OCI-LY1 (cell line): ENCODE measurements at regions not wholly inside any gene's neighbourhood (a gene's known extent, or its start where the extent isn't known, plus 50 kb on each side); places are given as distances from the start of the nearest gene placed in this dataset.

Source experiments
- H2AFZ ChIP-seq: fragments of 200-600 bp; sonication (generic), shearing (Covaris generic); 2 replicates; pipeline ENCODE4 v1.6.0; 2014; ENCODE audit warnings: antibody characterized with exemption, mild to moderate bottlenecking, low read length
- H3F3A ChIP-seq: fragments of 200-600 bp; sonication (generic), shearing (Covaris generic); 2 replicates; pipeline ENCODE4 v1.6.0; 2014; ENCODE audit warnings: mild to moderate bottlenecking, antibody characterized with exemption, low read length, moderate library complexity; ENCODE audit not compliant: insufficient read depth
- H3K27ac ChIP-seq: fragments of 200-600 bp; sonication (generic); 2 replicates; pipeline ENCODE4 v1.5.1; 2014; ENCODE audit warnings: low read length, mixed run types, mild to moderate bottlenecking, low read depth; ENCODE audit not compliant: poor library complexity, severe bottlenecking
- H3K27me3 ChIP-seq: fragments of 200-600 bp; sonication (generic); 2 replicates; pipeline ENCODE4 v1.6.0; 2014; ENCODE audit warnings: antibody characterized with exemption, mild to moderate bottlenecking, low read length, moderate library complexity; ENCODE audit not compliant: insufficient read depth
- H3K36me3 ChIP-seq: fragments of 200-600 bp; sonication (generic); 2 replicates; pipeline ENCODE4 v1.6.1; 2014; ENCODE audit warnings: mild to moderate bottlenecking, antibody characterized with exemption, low read length, moderate library complexity, mixed read lengths; ENCODE audit not compliant: insufficient read depth
- H3K4me1 ChIP-seq: fragments of 200-600 bp; sonication (generic); 2 replicates; pipeline ENCODE4 v1.5.1; 2014; ENCODE audit warnings: mild to moderate bottlenecking, low read length, moderate library complexity; ENCODE audit not compliant: insufficient read depth, severe bottlenecking
- H3K4me2 ChIP-seq: fragments of 200-600 bp; sonication (generic), shearing (Covaris generic); 2 replicates; pipeline ENCODE4 v1.6.1; 2014; ENCODE audit warnings: low read length
- H3K4me3 ChIP-seq: fragments of 200-600 bp; sonication (generic); 2 replicates; pipeline ENCODE4 v1.5.1; 2014; ENCODE audit warnings: low read length, low read depth, mild to moderate bottlenecking, mixed read lengths; ENCODE audit not compliant: poor library complexity, severe bottlenecking
- H3K79me2 ChIP-seq: fragments of 200-600 bp; shearing (Covaris generic); 2 replicates; pipeline ENCODE4 v1.6.1; 2016; ENCODE audit warnings: mixed run types, low read length, mixed read lengths; ENCODE audit not compliant: insufficient read depth
- H3K9ac ChIP-seq: fragments of 200-600 bp; sonication (generic), shearing (Covaris generic); 2 replicates; pipeline ENCODE4 v1.6.1; 2014; ENCODE audit warnings: mild to moderate bottlenecking, low read length, mixed read lengths
- H3K9me2 ChIP-seq: fragments of 200-600 bp; sonication (generic), shearing (Covaris generic); 2 replicates; pipeline ENCODE4 v1.6.1; 2014; ENCODE audit warnings: low read depth, mild to moderate bottlenecking, low read length, mixed read lengths
- H3K9me3 ChIP-seq: fragments of 200-600 bp; shearing (Covaris generic); 2 replicates; pipeline ENCODE4 v1.6.1; 2014; ENCODE audit warnings: low read length, mixed read lengths
- H4K20me1 ChIP-seq: fragments of 200-600 bp; sonication (generic), shearing (Covaris generic); 2 replicates; pipeline ENCODE4 v1.6.0; 2016; ENCODE audit warnings: mild to moderate bottlenecking, low read length; ENCODE audit not compliant: insufficient read depth
- EZH2 ChIP-seq: fragments of 200-600 bp; sonication (generic), shearing (Covaris generic); IDR thresholded peaks from 2 replicates; pipeline ENCODE4 v1.8.0; 2017; ENCODE audit warnings: borderline replicate concordance, mixed run types, mild to moderate bottlenecking, antibody characterized with exemption, low read length, moderate library complexity, mixed read lengths
- TF ChIP-seq, protein P1 (sequence below): fragments of 200-600 bp; sonication (generic), shearing (Covaris generic); IDR thresholded peaks from 2 replicates; pipeline ENCODE4 v1.5.1; 2017; ENCODE audit warnings: mild to moderate bottlenecking, antibody characterized with exemption, low read length, moderate library complexity, mixed read lengths

DNA sequence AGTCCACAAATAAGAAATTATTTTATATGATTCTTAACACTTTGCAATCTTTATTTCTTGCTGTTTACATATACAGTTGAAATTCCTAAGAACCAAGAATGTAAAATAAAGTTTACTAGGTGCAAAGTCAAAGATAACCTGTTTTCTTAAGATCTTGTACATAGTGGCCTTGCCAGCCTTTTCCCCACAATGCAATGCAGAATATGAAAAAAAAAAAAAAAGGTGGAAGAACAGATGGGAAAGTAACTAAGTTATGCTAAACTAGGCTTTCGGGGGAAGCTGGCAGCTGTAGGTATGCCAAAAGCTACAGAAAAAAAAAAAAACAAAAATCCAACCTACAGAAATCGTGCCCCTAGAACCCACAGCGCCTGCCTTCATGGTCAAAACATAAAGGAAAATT lies 1588.4 kb downstream of the STIM2 start:
- Histone ChIP-seq H3K9ac (no peak overlapping the region), H3K4me2 (no peak overlapping the region), H2AFZ (no peak overlapping the region), H3K4me3 (no peak overlapping the region), H3K4me1 (no peaks in the 10 kb centered on the region), H3K27ac (no peak overlapping the region), H3K79me2 (no peaks in the 10 kb centered on the region), H3F3A (no peaks in the 10 kb centered on the region), H3K9me3 (no peaks in the 10 kb centered on the region), H3K9me2 (no peaks in the 10 kb centered on the region), H4K20me1 (no peaks in the 10 kb centered on the region), H3K36me3 (no peaks in the 10 kb centered on the region), H3K27me3 (no peaks in the 10 kb centered on the region)
- TF ChIP-seq, protein P1, sequence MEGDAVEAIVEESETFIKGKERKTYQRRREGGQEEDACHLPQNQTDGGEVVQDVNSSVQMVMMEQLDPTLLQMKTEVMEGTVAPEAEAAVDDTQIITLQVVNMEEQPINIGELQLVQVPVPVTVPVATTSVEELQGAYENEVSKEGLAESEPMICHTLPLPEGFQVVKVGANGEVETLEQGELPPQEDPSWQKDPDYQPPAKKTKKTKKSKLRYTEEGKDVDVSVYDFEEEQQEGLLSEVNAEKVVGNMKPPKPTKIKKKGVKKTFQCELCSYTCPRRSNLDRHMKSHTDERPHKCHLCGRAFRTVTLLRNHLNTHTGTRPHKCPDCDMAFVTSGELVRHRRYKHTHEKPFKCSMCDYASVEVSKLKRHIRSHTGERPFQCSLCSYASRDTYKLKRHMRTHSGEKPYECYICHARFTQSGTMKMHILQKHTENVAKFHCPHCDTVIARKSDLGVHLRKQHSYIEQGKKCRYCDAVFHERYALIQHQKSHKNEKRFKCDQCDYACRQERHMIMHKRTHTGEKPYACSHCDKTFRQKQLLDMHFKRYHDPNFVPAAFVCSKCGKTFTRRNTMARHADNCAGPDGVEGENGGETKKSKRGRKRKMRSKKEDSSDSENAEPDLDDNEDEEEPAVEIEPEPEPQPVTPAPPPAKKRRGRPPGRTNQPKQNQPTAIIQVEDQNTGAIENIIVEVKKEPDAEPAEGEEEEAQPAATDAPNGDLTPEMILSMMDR = no peak
- TF ChIP-seq EZH2 = no peak

DNA sequence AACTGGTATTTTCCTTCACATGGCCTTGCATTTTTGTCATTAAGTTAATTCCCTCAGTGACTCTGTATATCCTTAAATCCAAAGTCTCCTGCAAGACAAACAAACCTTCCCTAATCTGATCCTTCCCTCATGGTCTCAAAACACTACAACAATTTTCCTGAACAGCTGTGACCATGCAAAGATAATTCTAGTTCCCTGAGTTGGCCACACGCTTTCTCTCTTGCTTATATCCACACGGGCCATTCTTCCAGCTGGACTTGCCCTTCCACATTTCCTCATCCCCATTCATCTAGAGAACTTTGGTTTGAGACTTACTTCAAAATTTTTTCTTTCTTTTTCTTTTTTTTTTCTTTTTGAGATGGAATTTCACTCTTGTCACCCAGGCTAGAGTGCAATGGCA lies 1590.7 kb downstream of the STIM2 start:
- no peak overlapping the region for H2AFZ ChIP-seq
- H3K79me2 ChIP-seq = no peaks in the 10 kb centered on the region
- no peak overlapping the region for H3K4me2 ChIP-seq
- H3K9ac ChIP-seq = no peak overlapping the region
- H3K36me3 ChIP-seq = no peaks in the 10 kb centered on the region
- no peaks in the 10 kb centered on the region for H3K9me2 ChIP-seq
- H3K4me3 ChIP-seq = no peak overlapping the region
- no peaks in the 10 kb centered on the region for H3K4me1 ChIP-seq
- no peaks in the 10 kb centered on the region for H3K9me3 ChIP-seq
- H3K27ac ChIP-seq = no peak overlapping the region
- no peaks in the 10 kb centered on the region for H4K20me1 ChIP-seq
- TF ChIP-seq, protein P1 = no peak
- TF ChIP-seq EZH2 = no peak
- H3K27me3 ChIP-seq = no peaks in the 10 kb centered on the region
- H3F3A ChIP-seq = no peaks in the 10 kb centered on the region

DNA sequence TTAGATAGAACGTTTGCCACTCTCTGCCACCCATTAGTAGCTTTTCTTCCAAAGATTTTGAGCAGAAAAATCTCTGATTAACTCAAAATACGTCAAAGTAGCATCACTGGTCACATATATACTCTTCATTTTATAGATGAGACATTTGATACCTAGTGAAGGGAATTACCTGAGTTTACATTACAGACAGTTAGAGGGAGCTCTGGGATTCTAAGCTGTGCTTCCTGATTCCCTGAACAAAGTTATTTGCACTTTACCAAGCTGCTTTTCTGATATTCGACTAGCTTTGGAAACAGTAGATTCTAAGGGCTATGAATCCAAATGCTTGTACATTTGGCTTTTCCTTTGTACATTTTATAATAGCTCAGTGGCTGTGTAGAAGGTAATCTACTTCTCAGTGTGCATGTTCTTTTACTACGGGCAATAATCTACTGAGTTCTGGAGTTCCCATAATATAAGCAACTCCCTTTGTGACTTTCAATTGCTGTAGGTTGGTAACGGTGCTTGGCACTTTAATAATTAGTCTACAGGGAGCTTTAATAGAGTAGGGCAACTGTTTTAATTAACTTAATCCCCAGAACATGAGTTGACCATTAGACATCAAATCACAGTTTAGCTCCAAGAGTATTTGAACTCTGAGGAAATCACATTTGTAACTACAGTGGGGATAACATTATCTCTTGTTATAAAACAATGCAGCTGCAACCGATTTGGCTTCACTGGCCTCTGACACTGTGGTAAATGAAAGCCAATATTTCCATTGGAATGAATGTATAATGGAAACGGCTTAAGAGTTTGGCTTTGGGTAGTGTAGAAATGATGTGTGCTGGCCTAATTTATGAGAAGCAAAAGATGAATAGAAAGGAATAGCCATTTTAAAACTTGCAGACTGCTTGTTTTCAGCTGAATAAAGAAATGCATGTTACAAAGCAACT lies 1602.4 kb downstream of the STIM2 start:
- H3K9me3 ChIP-seq = no peaks in the 10 kb centered on the region
- H3K4me1 ChIP-seq = no peaks in the 10 kb centered on the region
- H3K27ac ChIP-seq = no peak overlapping the region
- H3K9me2 ChIP-seq = no peaks in the 10 kb centered on the region
- H3K4me3 ChIP-seq = no peak overlapping the region
- H3K36me3 ChIP-seq = no peaks in the 10 kb centered on the region
- no peak overlapping the region for H3K9ac ChIP-seq
- no peaks in the 10 kb centered on the region for H4K20me1 ChIP-seq
- TF ChIP-seq EZH2 = no peak
- TF ChIP-seq, protein P1 = no peak
- no peaks in the 10 kb centered on the region for H3F3A ChIP-seq
- H3K27me3 ChIP-seq = no peaks in the 10 kb centered on the region
- no peak overlapping the region for H3K4me2 ChIP-seq
- H3K79me2 ChIP-seq = no peaks in the 10 kb centered on the region
- no peak overlapping the region for H2AFZ ChIP-seq
